Coronary artery (tissue), 2 donors: ENCODE measurements at regions not wholly inside any gene's neighbourhood (a gene's known extent, or its start where the extent isn't known, plus 50 kb on each side); places are given as distances from the start of the nearest gene placed in this dataset.

Source experiments
- DNase-seq: peaks from one replicate; pipeline ENCODE4 v3.0.0-alpha.2; 2017; ENCODE audit warnings: low spot score
- H3K27ac ChIP-seq, 2 donors: fragments of 200-600 bp; sonication (generic); one replicate each; pipeline ENCODE4 v1.5.1; 2016 to 2019
- H3K4me3 ChIP-seq: fragments of 200-600 bp; sonication (generic); 2 replicates; pipeline ENCODE4 v1.5.1; 2016; ENCODE audit warnings: mild to moderate bottlenecking, moderate library complexity
- TF ChIP-seq, protein P1 (sequence below): fragments of 200-600 bp; sonication (generic); IDR thresholded peaks from one replicate; pipeline ENCODE4 v1.5.1; 2019; ENCODE audit warnings: antibody characterized with exemption

DNA sequence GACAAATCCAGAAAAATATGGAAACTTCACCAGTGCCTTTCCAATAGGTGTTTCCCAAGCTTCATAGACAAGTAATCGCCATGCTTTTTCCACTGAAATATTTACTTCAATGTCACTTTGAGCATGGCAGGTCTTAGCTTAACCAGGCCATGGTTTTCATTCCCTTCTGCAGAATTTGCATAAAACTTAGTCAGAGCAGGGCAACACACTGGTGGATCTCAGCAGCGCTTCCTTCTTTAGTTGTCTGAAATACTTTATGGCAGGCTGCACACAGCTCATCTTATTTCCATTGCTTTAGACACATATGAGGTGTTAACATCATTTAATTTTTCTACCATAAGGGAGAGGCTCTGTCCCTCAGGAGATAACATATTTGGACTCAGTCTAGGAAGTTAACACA is 102.9 kb upstream of the AHR start:
- Histone ChIP-seq H3K27ac (no peak overlapping the region), H3K4me3 (no peak overlapping the region)
- DNase-seq, result no peak
- TF ChIP-seq, protein P1, sequence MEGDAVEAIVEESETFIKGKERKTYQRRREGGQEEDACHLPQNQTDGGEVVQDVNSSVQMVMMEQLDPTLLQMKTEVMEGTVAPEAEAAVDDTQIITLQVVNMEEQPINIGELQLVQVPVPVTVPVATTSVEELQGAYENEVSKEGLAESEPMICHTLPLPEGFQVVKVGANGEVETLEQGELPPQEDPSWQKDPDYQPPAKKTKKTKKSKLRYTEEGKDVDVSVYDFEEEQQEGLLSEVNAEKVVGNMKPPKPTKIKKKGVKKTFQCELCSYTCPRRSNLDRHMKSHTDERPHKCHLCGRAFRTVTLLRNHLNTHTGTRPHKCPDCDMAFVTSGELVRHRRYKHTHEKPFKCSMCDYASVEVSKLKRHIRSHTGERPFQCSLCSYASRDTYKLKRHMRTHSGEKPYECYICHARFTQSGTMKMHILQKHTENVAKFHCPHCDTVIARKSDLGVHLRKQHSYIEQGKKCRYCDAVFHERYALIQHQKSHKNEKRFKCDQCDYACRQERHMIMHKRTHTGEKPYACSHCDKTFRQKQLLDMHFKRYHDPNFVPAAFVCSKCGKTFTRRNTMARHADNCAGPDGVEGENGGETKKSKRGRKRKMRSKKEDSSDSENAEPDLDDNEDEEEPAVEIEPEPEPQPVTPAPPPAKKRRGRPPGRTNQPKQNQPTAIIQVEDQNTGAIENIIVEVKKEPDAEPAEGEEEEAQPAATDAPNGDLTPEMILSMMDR, result no peak

DNA sequence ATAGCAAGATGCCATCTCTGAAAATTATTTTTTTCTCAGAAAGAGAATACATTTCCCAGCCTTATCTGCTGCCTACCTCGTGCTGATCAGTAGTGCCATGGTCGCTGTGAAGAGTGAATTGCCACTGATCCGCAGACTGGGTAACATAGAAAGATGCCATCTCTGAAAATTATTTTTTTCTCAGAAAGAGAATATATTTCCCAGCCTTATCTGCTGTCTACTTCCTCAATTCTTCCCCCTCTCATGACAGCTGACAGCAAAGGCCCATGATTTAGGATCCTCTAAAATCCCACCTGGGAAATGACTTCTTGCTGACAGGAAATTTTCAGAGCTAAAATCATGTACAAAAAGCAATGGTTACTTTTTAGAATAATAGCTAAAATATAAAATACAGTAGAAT is 92.5 kb upstream of the AHR start:
- TF ChIP-seq, protein P1, result no peak
- no peak overlapping the region for H3K4me3 ChIP-seq
- DNase-seq, result no peak
- no peak overlapping the region for H3K27ac ChIP-seq

DNA sequence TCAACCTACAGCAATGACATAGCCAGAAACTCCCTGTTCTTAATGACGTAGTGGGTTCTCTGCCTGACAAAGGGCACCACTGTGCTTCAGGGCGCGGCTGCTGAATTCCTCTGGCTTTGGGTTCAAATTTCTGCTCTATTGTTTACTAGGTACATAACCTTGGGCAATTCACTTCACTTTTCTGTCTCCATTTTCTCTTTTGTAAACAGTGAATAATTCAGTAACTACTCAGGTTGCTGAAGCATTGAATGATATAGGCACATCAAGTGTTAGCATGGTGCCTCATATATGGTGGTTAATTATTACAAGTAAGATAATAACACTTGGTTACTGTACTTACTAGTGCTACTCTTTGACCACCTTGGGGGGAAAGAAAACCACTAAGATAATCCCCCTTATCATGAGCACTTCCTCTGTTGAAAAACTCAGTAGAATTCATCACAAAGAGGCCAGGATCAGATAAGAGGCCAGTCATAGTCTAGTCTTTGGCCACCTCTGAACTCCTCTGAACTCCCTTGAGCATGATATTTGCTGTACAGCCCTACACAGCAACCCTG is 92.0 kb upstream of the AHR start:
- no peak for DNase-seq
- no peak overlapping the region for H3K4me3 ChIP-seq
- TF ChIP-seq, protein P1, result no peak
- H3K27ac ChIP-seq, result no peak overlapping the region

DNA sequence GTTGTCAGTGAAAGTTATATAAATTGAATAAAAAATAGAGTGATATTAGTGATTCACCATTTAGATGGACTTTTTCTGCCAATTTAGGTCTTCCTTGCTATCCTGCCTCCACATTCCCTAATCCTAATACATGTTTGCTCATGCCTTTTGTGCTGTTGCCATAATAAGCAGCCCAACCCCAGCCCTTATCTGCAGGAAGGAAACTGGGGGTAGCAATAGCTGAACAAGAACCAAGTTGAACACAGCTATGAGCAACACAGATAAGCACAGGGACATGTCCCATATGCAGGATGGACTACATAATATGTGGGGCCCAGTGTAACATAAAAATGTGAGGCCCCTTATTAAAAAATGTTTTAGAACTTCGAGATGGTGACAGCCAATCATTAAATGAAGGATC is 91.2 kb upstream of the AHR start:
- TF ChIP-seq, protein P1, result no peak
- no peak for DNase-seq
- H3K4me3 ChIP-seq, result no peak overlapping the region
- H3K27ac ChIP-seq, result no peak overlapping the region

DNA sequence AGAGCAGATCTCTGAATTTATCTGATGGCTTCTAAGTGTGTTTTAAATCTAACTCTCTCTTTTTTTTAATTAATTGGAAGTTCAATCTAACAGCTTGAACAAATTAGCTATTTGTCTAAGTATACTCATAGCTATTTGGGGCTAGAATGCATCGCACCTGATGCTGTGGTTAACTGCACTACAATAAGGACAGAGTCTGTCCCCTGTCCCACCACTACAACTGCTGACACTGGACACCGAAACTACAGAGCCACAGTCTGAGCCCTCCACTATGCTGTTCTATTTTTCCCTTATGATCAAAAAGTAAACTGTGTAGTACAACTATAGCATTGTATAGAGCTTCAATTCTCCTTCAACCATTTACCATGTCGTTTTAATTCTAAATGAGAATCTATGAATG is 89.4 kb upstream of the AHR start:
- TF ChIP-seq, protein P1, result no peak
- Histone ChIP-seq H3K27ac (no peak overlapping the region), H3K4me3 (no peak overlapping the region)
- no peak for DNase-seq

DNA sequence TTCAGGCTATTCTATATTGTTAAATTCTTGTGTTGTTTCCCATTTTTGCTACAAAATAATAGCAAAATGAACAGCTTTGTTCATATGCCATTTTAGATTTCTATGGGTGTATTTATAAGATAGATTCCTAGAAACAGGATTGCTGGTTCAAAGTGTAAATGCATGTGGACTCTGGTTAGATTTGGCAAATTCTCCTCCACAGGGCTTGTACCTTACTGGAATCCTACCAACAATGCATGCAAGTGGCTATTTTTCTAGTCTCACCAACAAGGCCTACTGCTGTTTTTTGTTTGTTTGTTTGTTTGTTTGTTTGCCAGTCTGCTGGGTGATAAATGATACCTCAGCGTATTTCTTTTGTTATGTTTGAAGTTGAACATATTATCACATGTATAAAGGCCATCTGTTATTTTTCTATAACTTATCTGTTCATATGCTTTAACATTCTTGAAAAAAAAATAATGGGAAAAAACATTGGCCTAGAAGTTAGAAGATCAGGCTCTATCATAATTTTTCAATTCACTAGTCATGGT is 87.1 kb upstream of the AHR start:
- Histone ChIP-seq H3K4me3 (no peak overlapping the region), H3K27ac (no peak overlapping the region)
- DNase-seq, result no peak
- TF ChIP-seq, protein P1, result no peak

DNA sequence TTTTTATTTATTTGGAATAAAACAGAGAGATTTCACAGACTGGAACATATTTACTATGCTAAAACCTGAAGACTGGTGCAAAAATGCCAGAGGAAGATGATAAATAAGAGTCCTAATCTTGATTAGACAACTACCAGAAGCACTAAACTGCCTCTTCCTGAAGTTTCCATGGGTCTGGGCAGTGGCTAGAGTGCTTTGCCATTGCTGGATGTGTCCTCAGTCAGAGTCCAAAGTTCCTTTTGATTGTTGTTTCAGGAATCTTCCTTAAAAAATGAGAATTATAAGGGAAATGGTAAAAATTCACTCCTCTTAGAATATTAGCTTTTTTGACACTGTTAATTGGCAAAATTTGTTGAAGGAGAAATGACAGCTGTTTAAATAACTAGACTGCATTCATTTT is 86.3 kb upstream of the AHR start:
- Histone ChIP-seq H3K4me3 (no peak overlapping the region), H3K27ac (no peak overlapping the region)
- TF ChIP-seq, protein P1, result no peak
- no peak for DNase-seq
